ENCODE measurements at regions not wholly inside any gene's neighbourhood (a gene's known extent, or its start where the extent isn't known, plus 50 kb on each side); places are given as distances from the start of the nearest gene placed in this dataset.
A peak's percentile ranks its signal among the peaks of the same experiment; 100 is the strongest.
"Not testable (repeated sequence)": the region's sequence is repeated elsewhere in the genome, so short reads cannot be mapped to it uniquely, and the experiment has no call there.

- DNase-seq = no peak
Observed at GRCh38 chr18:76602191-76602590, 107.1 kb upstream of the ZNF516 start.

GRCh38 chr18:76600076-76600475 lies 105.0 kb upstream of the ZNF516 start:
- DNase-seq = not testable (repeated sequence)

GRCh38 chr18:76594966-76595365 lies 99.9 kb upstream of the ZNF516 start:
- no peak for DNase-seq

GRCh38 chr18:76593843-76594242 lies 98.8 kb upstream of the ZNF516 start:
- peak in 1 of 2 donors; percentile 33 for DNase-seq

GRCh38 chr18:76592981-76593381 lies 97.9 kb upstream of the ZNF516 start:
- DNase-seq = no peak

GRCh38 chr18:76592096-76592495 lies 97.1 kb upstream of the ZNF516 start:
- DNase-seq = no peak

- DNase-seq = no peak
Observed at GRCh38 chr18:76589866-76590265, 94.8 kb upstream of the ZNF516 start.

- DNase-seq = peak; percentile 31 to 49
Observed at GRCh38 chr18:76589316-76589715, 94.3 kb upstream of the ZNF516 start.

- DNase-seq = peak; percentile 15 to 32
Observed at GRCh38 chr18:76588601-76589226, 93.7 kb upstream of the ZNF516 start.

- no peak for DNase-seq
Observed at GRCh38 chr18:76587879-76588271, 92.8 kb upstream of the ZNF516 start.

GRCh38 chr18:76587147-76587878 lies 92.3 kb upstream of the ZNF516 start:
- no peak for DNase-seq

GRCh38 chr18:76584414-76585310 lies 89.6 kb upstream of the ZNF516 start:
- no peak for DNase-seq

GRCh38 chr18:76581261-76581660 lies 86.2 kb upstream of the ZNF516 start:
- DNase-seq = no peak

- no peak for DNase-seq
Observed at GRCh38 chr18:76580288-76580962, 85.4 kb upstream of the ZNF516 start.

GRCh38 chr18:76579301-76579695 lies 84.3 kb upstream of the ZNF516 start:
- DNase-seq = no peak

GRCh38 chr18:76578571-76579300 lies 83.7 kb upstream of the ZNF516 start:
- no peak for DNase-seq

GRCh38 chr18:76573325-76574025 lies 78.4 kb upstream of the ZNF516 start:
- peak; percentile 76 to 85 for DNase-seq

- peak in 1 of 2 donors; percentile 37 for DNase-seq
Observed at GRCh38 chr18:76572518-76573247, 77.6 kb upstream of the ZNF516 start.

- no peak for DNase-seq
Observed at GRCh38 chr18:76571689-76572088, 76.6 kb upstream of the ZNF516 start.

GRCh38 chr18:76570856-76571255 lies 75.8 kb upstream of the ZNF516 start:
- DNase-seq = no peak
